ENCODE measurements at regions not wholly inside any gene's neighbourhood (a gene's known extent, or its start where the extent isn't known, plus 50 kb on each side); places are given as distances from the start of the nearest gene placed in this dataset.
"Not testable (repeated sequence)": the region's sequence is repeated elsewhere in the genome, so short reads cannot be mapped to it uniquely, and the experiment has no call there.

DNA sequence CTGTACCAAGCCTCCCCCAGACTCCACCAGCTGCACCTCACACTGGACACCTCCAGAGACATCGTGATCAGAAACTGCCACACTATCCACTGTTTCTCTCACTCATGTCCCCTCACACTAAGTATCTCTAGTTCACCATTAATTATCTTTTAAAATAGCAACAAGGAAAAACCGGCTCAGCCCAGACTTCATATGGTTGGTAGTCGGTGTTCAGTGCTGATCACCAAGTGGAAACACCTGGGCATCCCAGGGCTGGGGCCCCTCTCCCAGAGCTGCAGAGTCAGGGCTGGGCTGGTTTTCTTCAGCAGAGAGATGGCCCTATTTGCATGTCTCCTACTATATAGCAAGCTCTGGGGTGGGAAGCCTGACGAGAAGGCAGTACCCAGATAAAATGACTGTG lies 1140.0 kb downstream of the TMEM121 start:
- no peak for DNase-seq (ENCODE audit: low spot score)

- no peak for DNase-seq (ENCODE audit: low spot score)
Measured at GRCh38 chr14:106670011-106670410, 1143.6 kb downstream of the TMEM121 start.

DNA sequence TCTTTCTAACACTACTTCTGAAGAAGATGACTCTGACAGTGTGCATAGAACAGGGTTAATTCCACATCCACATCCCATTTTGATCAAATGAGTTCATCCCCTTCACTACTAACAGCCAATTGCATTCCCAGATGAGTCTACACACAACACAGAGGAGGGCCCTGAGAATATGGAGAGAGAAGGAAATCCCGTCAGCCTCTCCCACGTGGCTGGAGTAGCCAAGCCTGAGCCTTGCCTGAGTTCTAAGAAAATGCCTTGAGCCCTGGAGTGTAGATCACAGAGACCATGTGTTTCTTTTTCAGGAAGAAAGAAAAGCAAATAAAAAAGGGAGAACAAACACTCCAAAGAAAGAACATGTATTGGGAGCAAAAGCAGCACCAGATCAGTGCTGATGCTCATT lies 1147.7 kb downstream of the TMEM121 start:
- DNase-seq (ENCODE audit: low spot score), result not testable (repeated sequence)

- DNase-seq (ENCODE audit: low spot score), result not testable (repeated sequence)
Measured at GRCh38 chr14:106674509-106675125, 1148.2 kb downstream of the TMEM121 start.

- DNase-seq (ENCODE audit: low spot score), result not testable (repeated sequence)
Measured at GRCh38 chr14:106675716-106676115, 1149.3 kb downstream of the TMEM121 start.

GRCh38 chr14:106679776-106680175 lies 1153.4 kb downstream of the TMEM121 start:
- DNase-seq (ENCODE audit: low spot score), result no peak

GRCh38 chr14:106681161-106681560 lies 1154.8 kb downstream of the TMEM121 start:
- DNase-seq (ENCODE audit: low spot score), result no peak

DNA sequence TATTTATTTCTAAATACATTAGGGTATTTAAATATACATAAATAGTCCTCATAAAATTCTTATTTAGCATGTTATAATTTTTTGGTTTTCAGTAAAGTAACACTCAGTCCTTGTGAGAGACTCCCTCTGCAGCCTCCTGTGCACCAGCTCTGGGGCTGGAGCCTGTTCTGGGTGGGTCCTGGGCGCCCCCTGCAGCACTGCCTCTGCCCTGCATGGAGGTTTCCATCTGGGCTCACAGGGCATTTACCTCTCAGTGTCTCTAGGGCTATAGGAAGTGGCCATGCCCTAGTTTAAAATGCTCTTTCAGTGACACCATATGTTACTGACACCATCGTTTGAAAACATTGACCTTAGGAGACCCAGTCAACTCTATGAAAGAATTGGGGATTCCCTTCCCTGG lies 1155.2 kb downstream of the TMEM121 start:
- no peak for DNase-seq (ENCODE audit: low spot score)

DNA sequence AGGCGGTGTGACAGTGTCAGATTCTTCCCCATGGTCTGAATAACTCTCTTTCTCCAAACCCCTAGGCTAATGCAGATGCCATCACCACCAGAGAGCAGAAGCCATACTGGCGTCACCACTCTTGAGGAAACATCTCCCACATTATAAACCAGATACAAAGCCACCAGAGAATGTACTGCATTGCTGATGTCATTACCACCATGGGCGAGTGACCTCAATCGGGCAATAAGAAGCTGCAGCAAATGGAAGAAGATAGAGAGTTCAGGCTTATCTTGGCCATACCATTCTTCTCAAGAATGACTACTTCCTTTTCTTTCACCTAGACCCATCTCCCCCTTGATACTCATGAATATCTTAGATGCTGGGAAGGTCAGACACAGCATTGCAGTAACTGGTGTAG lies 1157.2 kb downstream of the TMEM121 start:
- DNase-seq (ENCODE audit: low spot score), result no peak

GRCh38 chr14:106686533-106686932 lies 1160.2 kb downstream of the TMEM121 start:
- no peak for DNase-seq (ENCODE audit: low spot score)

DNA sequence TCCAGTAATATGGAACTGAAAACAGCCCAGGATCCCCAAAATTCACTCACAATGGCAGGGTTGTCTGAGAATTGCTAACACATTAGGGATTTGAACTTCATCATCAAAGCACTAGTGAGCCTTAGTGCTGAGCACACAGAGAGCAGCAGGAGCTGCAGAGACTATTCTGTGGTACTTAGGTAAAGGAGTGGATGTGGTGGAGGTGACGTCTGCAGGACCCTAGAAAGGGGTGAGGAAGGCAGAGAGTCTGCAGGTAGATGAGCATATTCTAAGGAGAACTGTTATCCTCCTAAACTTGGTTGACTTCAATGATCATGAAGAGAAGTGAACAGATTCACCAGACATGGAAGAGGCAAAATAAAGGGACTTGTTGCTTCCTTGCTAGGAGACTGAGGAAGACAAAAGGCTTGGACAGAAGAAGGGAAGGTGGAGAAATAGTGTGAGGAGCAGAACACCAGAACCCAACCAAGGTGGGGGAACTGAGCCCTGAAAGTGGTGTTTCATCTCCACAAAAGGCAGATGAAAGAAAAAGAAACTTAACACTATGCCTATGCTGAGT lies 1164.0 kb downstream of the TMEM121 start:
- DNase-seq (ENCODE audit: low spot score), result no peak

DNA sequence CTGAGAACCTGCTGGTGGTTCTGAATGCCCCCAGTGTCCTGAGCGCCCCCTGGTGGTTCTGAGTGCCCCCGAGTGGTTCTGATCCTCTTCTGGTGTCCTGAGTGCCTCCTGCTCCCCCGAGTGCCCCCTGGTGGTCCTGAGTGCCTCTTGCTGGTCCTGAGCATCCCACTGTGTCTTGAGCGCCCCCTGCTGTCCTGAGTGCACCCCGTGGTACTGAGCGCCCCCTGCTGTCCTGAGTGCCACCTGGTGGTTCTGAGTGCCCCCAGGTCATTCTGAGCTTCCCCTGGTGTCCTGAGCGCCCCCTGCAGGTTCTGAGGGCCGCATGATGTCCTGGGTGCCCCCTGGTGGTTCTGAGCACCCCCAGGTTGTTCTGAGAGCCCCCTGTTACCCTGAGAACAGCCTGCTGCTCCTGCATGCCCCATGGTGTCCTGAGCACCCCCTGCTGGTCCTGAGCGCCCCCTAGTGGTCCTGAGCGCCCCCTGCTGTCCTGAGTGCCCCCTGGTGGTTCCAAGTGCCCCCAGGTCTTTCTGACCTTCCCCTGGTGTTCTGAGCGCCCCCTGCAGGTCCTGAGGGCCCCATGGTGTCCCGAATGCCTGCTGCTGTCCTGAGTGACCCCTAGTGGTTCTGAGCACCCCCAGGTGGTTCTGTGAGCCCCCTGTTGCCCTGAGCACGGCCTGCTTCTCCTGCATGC lies 1165.4 kb downstream of the TMEM121 start:
- peak; percentile 1 for DNase-seq (ENCODE audit: low spot score)

- no peak for DNase-seq (ENCODE audit: low spot score)
Measured at GRCh38 chr14:106694638-106695393, 1168.4 kb downstream of the TMEM121 start.

GRCh38 chr14:106698620-106699267 lies 1172.4 kb downstream of the TMEM121 start:
- DNase-seq (ENCODE audit: low spot score), result not testable (repeated sequence)

GRCh38 chr14:106703651-106704050 lies 1177.3 kb downstream of the TMEM121 start:
- DNase-seq (ENCODE audit: low spot score), result not testable (repeated sequence)

DNA sequence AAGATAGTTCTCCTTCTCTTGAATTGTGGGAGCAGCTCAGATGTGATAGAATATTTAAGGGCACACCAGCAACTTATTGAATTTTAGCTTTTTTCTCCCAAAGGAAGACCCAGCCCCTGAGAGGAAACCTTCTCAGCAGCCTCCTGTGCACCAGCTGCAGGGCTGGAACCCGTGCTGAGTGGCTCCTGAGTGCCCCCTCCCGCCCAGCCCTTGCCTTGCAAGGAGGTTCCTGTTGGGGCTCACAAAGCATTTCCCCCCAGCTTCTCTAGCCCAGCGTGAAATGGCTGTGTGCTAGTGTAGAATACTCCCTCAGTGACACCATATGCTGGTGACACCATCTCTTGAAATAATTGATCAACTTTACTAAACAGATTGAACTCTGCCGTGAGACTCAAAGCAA lies 1180.1 kb downstream of the TMEM121 start:
- not testable (repeated sequence) for DNase-seq (ENCODE audit: low spot score)

DNA sequence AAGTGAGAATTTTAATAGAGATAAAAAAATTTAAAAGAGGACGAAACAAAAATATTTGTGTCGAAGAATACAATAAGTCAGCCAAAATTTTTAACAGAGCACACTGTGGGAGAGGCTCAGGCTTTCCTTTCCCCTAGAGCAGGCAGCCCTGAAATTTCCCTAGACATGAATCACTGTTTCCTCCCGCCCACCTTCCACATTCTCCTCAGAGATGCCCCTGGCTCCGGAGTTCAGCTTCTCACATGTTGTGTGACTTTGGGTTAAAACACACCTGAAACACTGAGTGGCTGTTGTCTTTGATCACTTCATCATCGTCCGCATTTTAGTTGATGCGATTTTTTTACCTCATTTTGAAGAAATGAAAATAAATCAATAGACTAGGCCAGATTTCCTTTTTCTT lies 1183.8 kb downstream of the TMEM121 start:
- DNase-seq (ENCODE audit: low spot score), result not testable (repeated sequence)

DNA sequence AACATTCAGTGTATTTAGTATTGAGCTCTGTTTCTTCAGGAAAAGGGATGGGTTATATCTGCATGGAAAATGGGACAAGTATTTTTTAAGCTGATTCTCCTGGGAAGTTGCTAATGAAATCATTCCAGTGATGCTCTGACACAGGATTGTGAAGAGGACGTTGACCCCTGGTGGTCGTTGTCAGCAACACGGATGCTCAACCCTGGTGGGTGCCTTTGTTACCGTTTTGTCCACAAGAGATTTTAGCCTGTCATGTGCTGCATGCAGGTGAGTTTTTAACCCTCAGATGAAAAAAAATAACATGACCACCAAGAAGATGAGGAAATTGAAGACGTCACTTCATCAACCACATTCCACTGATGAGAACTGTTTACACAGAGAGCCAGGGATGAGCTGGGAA lies 1186.1 kb downstream of the TMEM121 start:
- DNase-seq (ENCODE audit: low spot score), result not testable (repeated sequence)

GRCh38 chr14:106714446-106715428 lies 1188.4 kb downstream of the TMEM121 start:
- DNase-seq (ENCODE audit: low spot score), result not testable (repeated sequence)

DNA sequence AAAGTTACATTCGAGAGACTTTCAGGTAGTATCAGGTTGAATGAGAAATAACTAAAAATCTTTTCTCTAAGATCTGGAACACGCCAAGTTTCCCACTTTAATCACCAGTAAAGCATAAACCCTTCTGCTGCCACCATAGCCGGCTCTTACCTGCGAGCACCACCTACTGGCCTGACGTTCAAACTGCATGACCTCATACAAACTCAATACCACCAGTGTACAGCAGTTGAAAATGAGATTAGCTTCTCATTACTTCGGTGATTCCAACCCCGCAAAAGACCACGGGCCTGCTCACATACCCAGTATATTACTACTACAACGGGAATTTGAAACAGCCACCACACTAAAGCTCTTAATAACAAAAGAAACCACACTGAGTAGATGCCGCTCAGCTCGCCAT lies 1191.2 kb downstream of the TMEM121 start:
- not testable (repeated sequence) for DNase-seq (ENCODE audit: low spot score)

- DNase-seq (ENCODE audit: low spot score), result not testable (repeated sequence)
Measured at GRCh38 chr14:106719880-106720279, 1193.5 kb downstream of the TMEM121 start.
